A549 (cell line): ENCODE measurements at regions not wholly inside any gene's neighbourhood (a gene's known extent, or its start where the extent isn't known, plus 50 kb on each side); places are given as distances from the start of the nearest gene placed in this dataset.

Experiments used
- ATAC-seq, 2 experiments: fragments of 200-7000 bp in 1 of 2; fragments of >200 bp in 1 of 2; cut with Nextera tagmentation in 1 of 2; cut with Tn5 transposase in 1 of 2; 3 replicates each; pipeline versions ENCODE4 v1.8.0 to v1.9.1; 2018 to 2020; ENCODE audit warnings: mild to moderate bottlenecking in 1 of 2, moderate library complexity in 1 of 2
- CTCF ChIA-PET: fragments of 300-600 bp; sonication (Branson Sonifier 250); formaldehyde crosslinking; extraction: SDS; loops from one replicate; lab custom pipeline; 2021; ENCODE audit warnings: antibody characterized with exemption, inconsistent platforms; lab: Yijun Ruan, JAX
- POLR2A ChIA-PET: fragments of 350-600 bp; formaldehyde crosslinking; extraction: SDS; loops from one replicate; lab custom pipeline; 2021; ENCODE audit warnings: antibody characterized with exemption, inconsistent platforms; lab: Yijun Ruan, JAX
- DNase-seq, 2 experiments: peaks; one replicate each; pipeline versions ENCODE4 v3.0.0 to v3.0.0-alpha.2; 2011 to 2016; ENCODE audit warnings: low read depth in 1 of 2, low spot score in 1 of 2
- FAIRE-seq: peaks from 2 replicates; lab custom pipeline; 2011; peaks lifted over from hg19 to GRCh38; lab: Jason Lieb, UNC
- H3K27ac ChIP-seq, 2 experiments: fragments of >200 bp; sonication (Bioruptor Twin); formaldehyde crosslinking; 3 replicates each; pipeline ENCODE4 v1.5.1; 2016 to 2017
- H3K4me1 ChIP-seq: fragments of >200 bp; sonication (Bioruptor Twin); formaldehyde crosslinking; 3 replicates; pipeline ENCODE4 v1.6.1; 2016
- H3K4me2 ChIP-seq: fragments of >200 bp; sonication (Bioruptor Twin); formaldehyde crosslinking; 3 replicates; pipeline ENCODE4 v1.6.1; 2016
- H3K4me3 ChIP-seq: fragments of >200 bp; sonication (Bioruptor Twin); formaldehyde crosslinking; 3 replicates; pipeline ENCODE4 v1.5.1; 2016
- H3K9me3 ChIP-seq: fragments of >200 bp; sonication (Bioruptor Twin); formaldehyde crosslinking; 3 replicates; pipeline ENCODE4 v1.6.1; 2016
- ATOH8 ChIP-seq: fragments of 250-450 bp; sonication (Bioruptor Pico); IDR thresholded peaks from 2 replicates; pipeline ENCODE4 v1.5.0; 2020; ENCODE audit warnings: low read depth, mild to moderate bottlenecking, moderate library complexity
- BHLHE40 ChIP-seq: IDR thresholded peaks from 2 replicates; pipeline ENCODE4 v1.6.1; 2012; ENCODE audit warnings: low read depth, low read length, inconsistent platforms
- CBX8 ChIP-seq: fragments of 200-600 bp; sonication (generic); IDR thresholded peaks from 2 replicates; pipeline ENCODE4 v1.6.1; 2016
- E2F6 ChIP-seq: IDR thresholded peaks from 2 replicates; pipeline ENCODE4 v1.6.1; 2012; ENCODE audit warnings: low read depth, borderline replicate concordance
- EP300 ChIP-seq, 2 experiments: fragments of >200 bp; sonication (Bioruptor Twin); formaldehyde crosslinking; IDR thresholded peaks; 2 replicates in 1 of 2; 3 replicates in 1 of 2; pipeline ENCODE4 v1.6.1; 2016 to 2017
- FOSB ChIP-seq: fragments of 250-450 bp; sonication (Bioruptor Pico); IDR thresholded peaks from 2 replicates; pipeline ENCODE4 v1.5.0; 2020; ENCODE audit warnings: mild to moderate bottlenecking, moderate library complexity
- JUNB ChIP-seq: fragments of >200 bp; sonication (Bioruptor Twin); formaldehyde crosslinking; IDR thresholded peaks from 2 replicates; pipeline ENCODE4 v1.6.1; 2016
- MAFK ChIP-seq: fragments of 450-650 bp; IDR thresholded peaks from 2 replicates; pipeline ENCODE4 v1.6.1; 2014; ENCODE audit not compliant: partially characterized antibody
- NPAS2 ChIP-seq: fragments of 250-450 bp; sonication (Bioruptor Pico); IDR thresholded peaks from 2 replicates; pipeline ENCODE4 v1.8.0; 2022; ENCODE audit warnings: mild to moderate bottlenecking, moderate library complexity, borderline replicate concordance
- NR3C1 ChIP-seq: fragments of >200 bp; sonication (Bioruptor Twin); formaldehyde crosslinking; IDR thresholded peaks from 3 replicates; pipeline ENCODE4 v1.6.1; 2017
- PBX3 ChIP-seq: IDR thresholded peaks from 2 replicates; pipeline ENCODE4 v1.6.1; 2012
- POLR2A ChIP-seq: IDR thresholded peaks from 2 replicates; pipeline ENCODE4 v1.6.1; 2012; ENCODE audit warnings: mild to moderate bottlenecking, low read length
- RFX5 ChIP-seq: fragments of 450-650 bp; IDR thresholded peaks from 2 replicates; pipeline ENCODE4 v1.7.1; 2014; ENCODE audit warnings: antibody characterized with exemption, mild to moderate bottlenecking, moderate library complexity
- RNF2 ChIP-seq: fragments of 200-600 bp; sonication (generic); IDR thresholded peaks from 2 replicates; pipeline ENCODE4 v1.6.1; 2016; ENCODE audit warnings: low read depth, mild to moderate bottlenecking, antibody characterized with exemption, moderate library complexity, borderline replicate concordance
- SMC3 ChIP-seq: fragments of >200 bp; sonication (Bioruptor Twin); formaldehyde crosslinking; IDR thresholded peaks from 3 replicates; pipeline ENCODE4 v1.6.1; 2018; ENCODE audit warnings: inconsistent platforms
- SREBF2 ChIP-seq: fragments of 450-650 bp; IDR thresholded peaks from 2 replicates; pipeline ENCODE4 v1.6.1; 2014; ENCODE audit warnings: mild to moderate bottlenecking, moderate library complexity
- TFCP2L1 ChIP-seq: fragments of 250-450 bp; sonication (Bioruptor Pico); IDR thresholded peaks from 2 replicates; pipeline ENCODE4 v1.5.0; 2021; ENCODE audit warnings: mild to moderate bottlenecking
- USF2 ChIP-seq: fragments of 450-650 bp; IDR thresholded peaks from 2 replicates; pipeline ENCODE4 v1.6.1; 2014; ENCODE audit warnings: antibody characterized with exemption
- ZC3H11A ChIP-seq: fragments of 450-650 bp; IDR thresholded peaks from 2 replicates; pipeline ENCODE4 v1.6.1; 2014; ENCODE audit warnings: antibody characterized with exemption, mild to moderate bottlenecking
- ZFP36 ChIP-seq: fragments of 450-650 bp; IDR thresholded peaks from 2 replicates; pipeline ENCODE4 v1.6.1; 2014; ENCODE audit warnings: borderline replicate concordance; ENCODE audit not compliant: partially characterized antibody
- ZNF302 ChIP-seq: fragments of 250-450 bp; sonication (Bioruptor Pico); IDR thresholded peaks from 2 replicates; pipeline ENCODE4 v1.9.0; 2021; ENCODE audit warnings: inconsistent platforms, mild to moderate bottlenecking, moderate library complexity
- ZSCAN20 ChIP-seq: fragments of 250-450 bp; sonication (Bioruptor Pico); IDR thresholded peaks from 2 replicates; pipeline ENCODE4 v1.8.0; 2022; ENCODE audit warnings: mild to moderate bottlenecking, moderate library complexity
- WGBS: methylation state at CpG from one replicate; pipeline ENCODE4 v1.1.6; 2017; ENCODE audit errors: missing lambda C conversion rate; 5-methylcytosine and 5-hydroxymethylcytosine counted together

GRCh38 chr2:217625557-217626169 lies 377.1 kb downstream of the TNS1 start (continued):
- no peak for TF ChIP-seq USF2

GRCh38 chr2:217623281-217623912 lies 379.4 kb downstream of the TNS1 start:
- 32% methylated on average over 2 of the region's 2 CpGs for WGBS
- no peaks in the 10 kb centered on the region for H3K4me1 ChIP-seq
- no peak for TF ChIP-seq SMC3
- DNase-seq = no peak
- H3K9me3 ChIP-seq = no peaks in the 10 kb centered on the region
- H3K4me2 ChIP-seq = no peak overlapping the region
- H3K4me3 ChIP-seq = no peak overlapping the region
- no peak overlapping the region for H3K27ac ChIP-seq
- ChIA-PET CTCF (interaction anchor here (1.5 kb wide), 1 partner anchor 90 kb away, joined by 3 read pairs; no protein-coding TSS in a partner anchor), POLR2A (no interaction called here)
- ATAC-seq = no peak
- no peak for FAIRE-seq

- CTCF ChIA-PET = interaction anchor here (1.5 kb wide), 1 partner anchor 91 kb away, joined by 3 read pairs; no protein-coding TSS in a partner anchor
- Histone ChIP-seq H3K4me3 (no peak overlapping the region), H3K4me2 (no peak overlapping the region), H3K27ac (no peak overlapping the region), H3K9me3 (no peaks in the 10 kb centered on the region), H3K4me1 (no peaks in the 10 kb centered on the region)
- POLR2A ChIA-PET = no interaction called here
- no peak for FAIRE-seq
- WGBS = 31% methylated on average over 9 of the region's 9 CpGs
- TF ChIP-seq BHLHE40 (no peak), NR3C1 (no peak), PBX3 (no peak), SREBF2 (no peak), POLR2A (no peak)
- ATAC-seq = no peak
- DNase-seq = peak in 1 of 2 experiments; percentile 7
These were observed 380.4 kb downstream of the TNS1 start for GRCh38 chr2:217622205-217623060.

- FAIRE-seq = no peak
- no peak for DNase-seq
- WGBS = 81% methylated on average over 1 of the region's 2 CpGs
- CTCF ChIA-PET = no interaction called here
- no peaks in the 10 kb centered on the region for H3K9me3 ChIP-seq
- no peaks in the 10 kb centered on the region for H3K4me1 ChIP-seq
- no peak overlapping the region for H3K4me2 ChIP-seq
- no peak overlapping the region for H3K27ac ChIP-seq
- POLR2A ChIA-PET = no interaction called here
- H3K4me3 ChIP-seq = no peak overlapping the region
- no peak for ATAC-seq
- no peak for TF ChIP-seq CBX8
- TF ChIP-seq SREBF2 = no peak
- no peak for TF ChIP-seq ATOH8 (CRISPR knock-in tag)
- no peak for TF ChIP-seq TFCP2L1 (CRISPR knock-in tag)
- no peak for TF ChIP-seq ZC3H11A
- TF ChIP-seq MAFK = no peak
- TF ChIP-seq NPAS2 (CRISPR knock-in tag) = no peak
- no peak for TF ChIP-seq JUNB
- no peak for TF ChIP-seq ZFP36
- TF ChIP-seq ZNF302 (CRISPR knock-in tag) = no peak
- no peak for TF ChIP-seq RNF2
- TF ChIP-seq ZSCAN20 (CRISPR knock-in tag) = no peak
- TF ChIP-seq E2F6 = no peak
- TF ChIP-seq FOSB (CRISPR knock-in tag) = no peak
- TF ChIP-seq SMC3 = no peak
- no peak for TF ChIP-seq EP300 (IDR thresholded peaks at IDR 0.05)
- no peak for TF ChIP-seq PBX3
- no peak for TF ChIP-seq RFX5
These were observed 381.4 kb downstream of the TNS1 start for GRCh38 chr2:217621391-217621801.
